Neural cell (in vitro differentiated cells): ENCODE measurements at regions not wholly inside any gene's neighbourhood (a gene's known extent, or its start where the extent isn't known, plus 50 kb on each side); places are given as distances from the start of the nearest gene placed in this dataset.

Source experiments
- EP300 ChIP-seq: fragments of 450-650 bp; conservative IDR thresholded peaks from 2 replicates; pipeline ENCODE4 v1.6.1; 2014; ENCODE audit warnings: antibody characterized with exemption, mild to moderate bottlenecking, moderate library complexity; ENCODE audit not compliant: poor library complexity, severe bottlenecking
- EZH2 ChIP-seq: fragments of 200-600, 300-800 bp; shearing (Covaris generic), sonication (generic); IDR thresholded peaks from 2 replicates; pipeline ENCODE4 v1.6.1; 2014; ENCODE audit warnings: antibody characterized with exemption, low read length, borderline replicate concordance, mild to moderate bottlenecking; ENCODE audit not compliant: insufficient read depth, poor library complexity, severe bottlenecking
- SMC3 ChIP-seq: fragments of 450-650 bp; conservative IDR thresholded peaks from 2 replicates; pipeline ENCODE4 v1.6.1; 2014; ENCODE audit warnings: antibody characterized with exemption, mild to moderate bottlenecking, moderate library complexity; ENCODE audit not compliant: poor library complexity
- TAF1 ChIP-seq: IDR thresholded peaks from 2 replicates; pipeline ENCODE4 v1.6.1; 2012; ENCODE audit warnings: low read depth
- TF ChIP-seq, protein P1 (sequence below): fragments of 450-650 bp; IDR thresholded peaks from 2 replicates; pipeline ENCODE4 v1.5.1; 2014; ENCODE audit warnings: antibody characterized with exemption, mild to moderate bottlenecking, moderate library complexity; ENCODE audit not compliant: poor library complexity, severe bottlenecking
- TF ChIP-seq, protein P2 (sequence below): IDR thresholded peaks from 2 replicates; pipeline ENCODE4 v1.6.1; 2012; ENCODE audit warnings: borderline replicate concordance

DNA sequence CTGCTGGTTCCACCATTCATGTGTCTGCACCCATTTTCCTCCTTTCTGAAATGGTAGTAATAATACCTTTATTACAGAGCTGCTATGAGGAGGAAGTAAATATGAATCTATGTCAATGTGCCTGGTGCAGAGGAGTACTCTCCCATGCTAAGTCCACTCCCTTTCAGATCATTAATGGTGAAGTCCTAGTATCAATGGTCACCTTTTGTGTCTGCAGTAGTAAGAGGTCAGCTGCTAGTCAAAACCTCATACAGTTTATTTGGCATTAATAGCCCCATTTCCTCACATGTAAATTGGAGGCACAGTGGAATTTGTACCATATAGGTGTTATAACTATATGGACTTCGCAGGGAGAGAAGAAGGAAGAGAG lies 581.0 kb downstream of the REEP3 start:
- TF ChIP-seq, protein P1, sequence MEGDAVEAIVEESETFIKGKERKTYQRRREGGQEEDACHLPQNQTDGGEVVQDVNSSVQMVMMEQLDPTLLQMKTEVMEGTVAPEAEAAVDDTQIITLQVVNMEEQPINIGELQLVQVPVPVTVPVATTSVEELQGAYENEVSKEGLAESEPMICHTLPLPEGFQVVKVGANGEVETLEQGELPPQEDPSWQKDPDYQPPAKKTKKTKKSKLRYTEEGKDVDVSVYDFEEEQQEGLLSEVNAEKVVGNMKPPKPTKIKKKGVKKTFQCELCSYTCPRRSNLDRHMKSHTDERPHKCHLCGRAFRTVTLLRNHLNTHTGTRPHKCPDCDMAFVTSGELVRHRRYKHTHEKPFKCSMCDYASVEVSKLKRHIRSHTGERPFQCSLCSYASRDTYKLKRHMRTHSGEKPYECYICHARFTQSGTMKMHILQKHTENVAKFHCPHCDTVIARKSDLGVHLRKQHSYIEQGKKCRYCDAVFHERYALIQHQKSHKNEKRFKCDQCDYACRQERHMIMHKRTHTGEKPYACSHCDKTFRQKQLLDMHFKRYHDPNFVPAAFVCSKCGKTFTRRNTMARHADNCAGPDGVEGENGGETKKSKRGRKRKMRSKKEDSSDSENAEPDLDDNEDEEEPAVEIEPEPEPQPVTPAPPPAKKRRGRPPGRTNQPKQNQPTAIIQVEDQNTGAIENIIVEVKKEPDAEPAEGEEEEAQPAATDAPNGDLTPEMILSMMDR, result no peak
- TF ChIP-seq SMC3 (no peak), TAF1 (no peak), EZH2 (no peak), EP300 (no peak)
- TF ChIP-seq, protein P2, sequence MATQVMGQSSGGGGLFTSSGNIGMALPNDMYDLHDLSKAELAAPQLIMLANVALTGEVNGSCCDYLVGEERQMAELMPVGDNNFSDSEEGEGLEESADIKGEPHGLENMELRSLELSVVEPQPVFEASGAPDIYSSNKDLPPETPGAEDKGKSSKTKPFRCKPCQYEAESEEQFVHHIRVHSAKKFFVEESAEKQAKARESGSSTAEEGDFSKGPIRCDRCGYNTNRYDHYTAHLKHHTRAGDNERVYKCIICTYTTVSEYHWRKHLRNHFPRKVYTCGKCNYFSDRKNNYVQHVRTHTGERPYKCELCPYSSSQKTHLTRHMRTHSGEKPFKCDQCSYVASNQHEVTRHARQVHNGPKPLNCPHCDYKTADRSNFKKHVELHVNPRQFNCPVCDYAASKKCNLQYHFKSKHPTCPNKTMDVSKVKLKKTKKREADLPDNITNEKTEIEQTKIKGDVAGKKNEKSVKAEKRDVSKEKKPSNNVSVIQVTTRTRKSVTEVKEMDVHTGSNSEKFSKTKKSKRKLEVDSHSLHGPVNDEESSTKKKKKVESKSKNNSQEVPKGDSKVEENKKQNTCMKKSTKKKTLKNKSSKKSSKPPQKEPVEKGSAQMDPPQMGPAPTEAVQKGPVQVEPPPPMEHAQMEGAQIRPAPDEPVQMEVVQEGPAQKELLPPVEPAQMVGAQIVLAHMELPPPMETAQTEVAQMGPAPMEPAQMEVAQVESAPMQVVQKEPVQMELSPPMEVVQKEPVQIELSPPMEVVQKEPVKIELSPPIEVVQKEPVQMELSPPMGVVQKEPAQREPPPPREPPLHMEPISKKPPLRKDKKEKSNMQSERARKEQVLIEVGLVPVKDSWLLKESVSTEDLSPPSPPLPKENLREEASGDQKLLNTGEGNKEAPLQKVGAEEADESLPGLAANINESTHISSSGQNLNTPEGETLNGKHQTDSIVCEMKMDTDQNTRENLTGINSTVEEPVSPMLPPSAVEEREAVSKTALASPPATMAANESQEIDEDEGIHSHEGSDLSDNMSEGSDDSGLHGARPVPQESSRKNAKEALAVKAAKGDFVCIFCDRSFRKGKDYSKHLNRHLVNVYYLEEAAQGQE, result no peak
